Head of caudate nucleus (tissue), 42 donors: ENCODE measurements at regions not wholly inside any gene's neighbourhood (a gene's known extent, or its start where the extent isn't known, plus 50 kb on each side); places are given as distances from the start of the nearest gene placed in this dataset.

Experiments used
- DNase-seq, 42 donors: peaks; one replicate each; pipeline versions ENCODE4 v3.0.0 to v3.0.0-alpha.2; 2020 to 2021; ENCODE audit warnings: mixed read lengths in 7 of 42
- intact Hi-C: fragments of 100-400 bp; cut with DNase I; formaldehyde crosslinking; loops from one replicate; pipeline ENCODE4 v1.15.0; 2022

DNA sequence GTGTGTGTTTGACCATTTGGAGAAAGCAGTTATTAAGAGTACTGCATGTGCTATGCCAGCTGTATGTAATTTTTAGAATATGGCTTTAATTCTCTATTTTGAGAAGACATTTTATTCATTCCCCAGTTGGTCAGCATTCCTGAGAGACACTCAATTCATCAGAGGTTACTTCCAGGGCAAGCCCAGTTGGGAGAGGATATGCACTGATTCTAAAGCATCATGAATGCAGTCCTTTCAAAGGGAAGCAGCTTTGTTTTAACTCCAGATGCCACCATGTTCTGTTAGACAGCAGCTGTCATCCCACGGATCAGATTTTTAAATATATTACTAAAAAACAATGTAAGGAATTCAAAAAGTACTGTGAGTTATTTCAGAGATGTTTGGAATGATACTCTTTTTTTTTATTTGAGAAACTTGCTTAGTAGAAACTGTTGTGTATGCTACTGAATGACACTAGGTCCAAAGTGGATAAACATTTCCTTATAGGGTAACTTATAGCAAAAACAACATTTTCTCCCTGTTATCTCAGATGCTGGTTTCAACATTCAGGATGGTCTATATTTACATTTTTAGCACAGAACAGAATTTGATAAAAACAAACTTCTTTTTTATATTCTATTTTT lies 149.5 kb upstream of the B3GALT2 start:
- DNase-seq, result no peak
- intact Hi-C loops, result no loop called here

DNA sequence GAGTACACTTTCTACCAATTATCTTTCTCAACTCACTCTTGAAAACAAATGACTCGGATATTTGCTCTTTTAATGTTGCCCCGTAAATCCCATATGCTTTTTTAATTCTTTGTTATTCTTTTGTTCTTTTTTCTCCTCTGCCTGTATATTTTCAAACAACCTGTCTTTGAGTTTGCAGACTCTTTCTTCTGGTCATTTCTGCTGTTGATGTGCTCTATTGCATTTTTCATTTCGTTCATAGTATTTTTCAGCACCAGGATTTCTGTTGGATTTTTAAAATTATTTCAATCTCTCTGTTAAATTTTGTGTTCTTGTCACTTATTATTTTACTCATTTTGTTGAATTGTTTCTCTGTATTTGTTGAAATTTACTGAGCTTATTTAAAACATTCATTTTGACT lies 146.8 kb upstream of the B3GALT2 start:
- intact Hi-C loops, result no loop called here
- no peak for DNase-seq

DNA sequence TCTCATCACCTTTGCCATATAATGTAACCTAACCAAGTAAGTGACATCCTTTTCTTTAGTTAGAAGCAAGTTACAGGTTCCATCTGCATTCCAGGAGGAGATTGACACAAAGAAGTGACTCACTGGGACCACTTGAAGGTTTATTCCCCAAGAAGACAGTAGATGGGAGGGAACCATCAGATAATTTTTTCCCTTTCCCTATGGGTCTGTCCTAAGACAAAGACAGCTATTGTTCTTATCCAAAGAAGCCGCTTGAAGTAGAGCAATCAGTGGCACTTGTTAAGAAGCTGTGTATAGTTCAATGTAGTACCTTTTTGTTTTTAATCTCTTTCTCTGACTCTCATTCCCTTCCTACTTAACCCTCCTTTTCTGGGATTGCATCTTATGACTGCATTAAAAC lies 139.9 kb upstream of the B3GALT2 start:
- no peak for DNase-seq
- intact Hi-C loops, result no loop called here

DNA sequence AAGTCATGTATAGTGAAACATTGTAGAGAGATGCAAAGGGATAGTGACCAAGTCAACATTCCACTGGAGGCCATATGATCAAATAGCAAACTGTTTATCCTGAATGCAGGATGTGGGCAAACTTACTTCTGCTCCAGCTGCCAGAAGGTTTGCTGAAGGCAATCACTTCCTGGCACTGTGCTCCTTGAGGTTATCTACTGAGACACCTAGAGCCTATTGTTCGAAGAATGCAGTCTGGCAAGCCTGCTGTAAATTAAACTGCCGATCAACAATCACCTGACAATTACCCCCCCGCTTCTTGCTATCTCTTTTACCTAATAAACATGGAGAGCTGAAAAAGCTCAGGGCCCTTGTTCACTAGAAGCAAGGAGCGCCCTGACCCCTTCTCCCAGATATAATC lies 139.4 kb upstream of the B3GALT2 start:
- no peak for DNase-seq
- intact Hi-C loops, result no loop called here

DNA sequence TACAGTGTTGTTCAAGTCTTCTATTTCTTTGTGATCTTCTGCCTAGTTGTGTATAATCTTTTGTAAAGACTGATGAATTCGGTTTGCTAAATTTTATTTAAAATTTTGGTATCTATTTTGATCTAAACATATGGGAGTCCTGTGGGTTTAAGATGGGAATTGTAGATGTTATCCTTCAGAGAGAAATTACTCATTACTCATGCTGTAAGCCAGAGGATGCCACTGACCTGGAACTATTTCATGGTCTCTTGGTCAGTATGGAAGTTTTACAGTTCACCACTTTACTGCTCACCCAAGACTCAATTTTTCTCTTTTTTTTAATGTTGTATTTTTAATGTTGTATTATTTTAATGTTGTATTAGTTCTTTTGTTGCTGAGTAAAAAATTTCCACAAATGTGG lies 138.6 kb upstream of the B3GALT2 start:
- DNase-seq, result no peak
- intact Hi-C loops, result no loop called here

DNA sequence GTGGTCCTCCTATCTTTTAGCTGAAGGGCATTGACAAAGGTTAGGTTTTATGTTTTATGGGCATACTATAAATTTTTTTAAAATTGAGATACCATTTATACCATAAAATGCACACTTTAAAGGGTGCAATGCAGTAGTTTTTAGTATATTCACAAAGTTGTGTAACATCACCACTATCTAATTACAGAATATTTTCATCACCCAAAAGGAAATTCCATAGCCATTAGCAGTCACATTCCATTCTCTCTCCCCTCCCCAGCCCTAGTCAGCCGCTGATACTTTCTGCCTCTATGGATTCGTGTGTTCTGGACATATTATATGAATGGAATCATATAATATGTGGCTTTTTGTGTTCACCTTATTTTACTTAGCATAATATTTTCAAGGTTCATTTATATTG lies 135.8 kb upstream of the B3GALT2 start:
- no peak for DNase-seq
- intact Hi-C loops, result no loop called here

DNA sequence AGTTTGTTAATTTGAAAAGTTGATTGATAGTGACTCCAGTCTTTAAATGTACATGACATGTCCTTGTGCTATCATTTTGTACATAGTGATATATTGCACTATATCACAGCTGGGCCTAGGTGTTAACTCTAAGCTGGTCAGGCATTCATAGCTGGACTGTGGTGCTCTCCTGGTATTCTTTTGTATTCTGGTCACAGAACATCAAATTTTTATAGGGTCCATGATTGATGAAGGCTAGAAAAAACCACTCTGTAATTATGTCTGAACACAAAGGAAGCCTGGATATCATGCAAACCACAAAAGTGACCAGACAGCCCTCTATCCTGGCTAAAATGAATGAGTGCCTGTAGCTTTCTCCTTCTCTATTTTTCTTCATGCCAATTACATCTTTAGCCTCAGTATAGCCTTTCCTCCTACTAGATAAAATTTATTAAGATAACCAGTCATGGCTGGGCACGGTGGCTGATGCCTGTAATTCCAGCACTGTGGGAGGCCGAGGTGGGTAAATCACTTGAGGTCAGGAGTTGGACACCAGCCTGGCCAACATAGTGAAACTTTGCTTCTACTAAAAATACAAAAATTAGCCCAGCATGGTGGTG lies 134.9 kb upstream of the B3GALT2 start:
- no peak for DNase-seq
- intact Hi-C loops, result no loop called here

DNA sequence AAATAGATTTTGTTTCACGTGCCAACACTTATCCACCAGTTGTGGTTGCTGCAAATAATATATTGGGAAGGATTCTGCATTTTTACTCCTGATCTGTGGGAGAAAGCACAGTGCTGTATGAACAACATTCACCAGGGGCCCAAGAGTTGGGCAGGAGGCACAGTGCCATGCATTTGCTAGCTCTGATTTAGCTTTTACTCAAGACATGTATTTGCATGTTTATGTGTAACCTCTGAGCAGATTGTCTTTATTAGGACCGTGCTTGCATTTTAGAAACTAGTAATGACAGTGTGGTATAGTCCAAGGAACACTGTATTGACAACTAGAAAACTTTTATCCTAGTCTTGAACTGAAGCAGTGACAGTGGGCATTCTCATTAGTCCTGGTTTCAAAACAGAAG lies 133.9 kb upstream of the B3GALT2 start:
- intact Hi-C loops, result no loop called here
- DNase-seq, result no peak

DNA sequence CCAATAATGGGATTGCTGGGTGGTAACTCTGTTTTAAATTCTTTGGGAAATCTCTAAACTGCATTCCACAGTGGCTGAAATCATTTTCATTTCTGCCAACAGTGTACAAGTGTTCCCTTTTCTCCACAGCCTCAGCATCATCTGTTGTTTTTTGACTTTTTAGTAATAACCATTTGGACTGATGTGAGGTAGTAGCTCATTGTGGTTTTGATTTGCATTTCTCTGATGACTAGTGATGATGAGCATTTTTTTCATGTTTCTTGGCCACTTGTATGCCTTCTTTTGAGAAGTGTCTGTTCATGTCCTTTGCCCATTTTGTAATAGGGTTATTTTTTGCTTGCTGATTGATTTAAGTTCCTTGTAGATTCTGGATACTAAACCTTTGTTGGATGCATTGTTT lies 131.9 kb upstream of the B3GALT2 start:
- intact Hi-C loops, result no loop called here
- no peak for DNase-seq

DNA sequence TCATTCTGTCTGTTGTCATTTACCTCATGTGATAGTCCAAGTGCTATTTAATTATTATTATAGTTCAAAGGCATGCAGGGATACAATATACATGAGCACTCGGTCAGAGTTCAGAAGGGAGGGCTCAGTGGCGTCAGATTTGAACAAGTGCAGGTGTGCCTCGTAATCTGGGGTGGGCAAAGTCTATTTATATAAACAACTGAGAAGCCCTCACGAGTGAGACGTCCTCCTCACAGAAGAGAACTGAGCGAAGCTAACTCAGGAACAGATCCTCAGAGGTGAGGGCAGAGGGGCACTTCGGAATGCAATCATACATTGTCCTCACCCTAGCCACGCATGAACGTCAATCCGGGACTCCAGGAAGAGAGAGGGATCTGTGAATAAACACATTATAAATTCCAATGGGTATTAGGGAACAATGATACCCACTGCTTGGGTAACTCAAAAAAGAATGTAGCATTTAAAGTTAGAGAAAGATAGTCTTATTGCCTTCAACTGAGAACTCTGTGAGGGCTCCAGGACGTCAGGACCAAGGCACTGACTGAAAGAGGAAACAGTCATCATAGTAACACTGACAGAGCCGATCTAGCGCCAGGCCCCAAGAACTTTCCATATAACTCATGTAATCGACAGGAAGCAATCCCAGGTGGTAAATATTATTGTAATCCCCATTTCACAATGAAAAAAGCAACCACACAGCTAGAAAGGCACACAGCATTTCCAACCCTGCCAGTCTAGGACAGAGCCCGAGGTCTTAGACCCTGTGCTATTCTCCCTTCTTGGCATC lies 127.1 kb upstream of the B3GALT2 start:
- intact Hi-C loops, result no loop called here
- no peak for DNase-seq

DNA sequence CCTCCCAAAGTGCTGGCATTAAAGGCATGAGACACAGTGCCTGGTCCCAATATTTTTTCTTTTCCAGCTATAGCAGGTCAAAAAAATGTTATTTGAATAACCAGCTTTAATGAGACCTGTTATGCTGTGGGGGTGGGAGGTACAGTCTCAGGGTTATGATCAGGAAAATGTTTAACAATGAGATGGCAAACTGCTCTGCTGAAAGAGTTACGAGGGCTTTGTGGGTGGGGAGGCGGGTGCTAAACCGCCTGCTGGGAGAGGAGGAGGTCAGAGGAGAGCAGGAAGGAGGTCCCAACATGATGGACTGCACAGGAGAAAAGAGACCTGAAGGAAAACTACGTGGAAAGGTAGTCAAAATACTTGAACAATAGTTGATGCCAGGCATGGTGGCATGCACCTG lies 126.0 kb upstream of the B3GALT2 start:
- intact Hi-C loops, result no loop called here
- DNase-seq, result no peak

DNA sequence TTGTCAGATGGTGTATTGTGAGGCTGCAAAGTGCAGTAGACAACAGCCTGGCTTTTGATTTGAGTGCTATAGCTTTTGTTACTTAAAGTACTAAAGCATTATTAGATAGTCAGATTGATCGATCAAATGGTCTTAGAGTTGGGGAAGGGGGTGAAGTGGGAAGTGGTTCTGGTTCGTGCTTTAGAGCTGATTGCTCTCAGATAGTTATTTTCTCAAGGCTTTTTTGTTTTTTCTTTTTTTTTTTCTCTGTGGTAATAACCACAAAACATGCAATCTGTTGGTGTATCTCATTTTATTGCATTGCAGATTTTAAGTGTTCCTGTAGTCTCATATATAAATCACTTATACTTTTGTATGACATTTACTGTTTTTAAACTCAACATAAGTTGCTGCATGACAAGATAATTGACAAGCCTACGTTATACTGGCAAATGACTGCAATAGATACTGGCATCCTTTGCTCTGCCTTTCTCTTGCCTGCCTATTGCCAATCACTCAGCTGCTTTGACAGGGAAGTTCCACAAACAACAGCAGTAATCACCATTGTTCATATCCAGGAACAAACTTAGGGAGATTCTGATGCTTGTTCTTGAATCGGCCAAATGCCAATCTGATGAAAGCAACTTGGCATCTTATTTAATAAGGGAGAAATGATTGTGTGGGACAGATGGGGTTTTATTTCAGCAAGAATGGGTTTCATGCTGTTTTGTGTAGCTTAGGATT lies 125.0 kb upstream of the B3GALT2 start:
- intact Hi-C loops, result no loop called here
- DNase-seq, result no peak

DNA sequence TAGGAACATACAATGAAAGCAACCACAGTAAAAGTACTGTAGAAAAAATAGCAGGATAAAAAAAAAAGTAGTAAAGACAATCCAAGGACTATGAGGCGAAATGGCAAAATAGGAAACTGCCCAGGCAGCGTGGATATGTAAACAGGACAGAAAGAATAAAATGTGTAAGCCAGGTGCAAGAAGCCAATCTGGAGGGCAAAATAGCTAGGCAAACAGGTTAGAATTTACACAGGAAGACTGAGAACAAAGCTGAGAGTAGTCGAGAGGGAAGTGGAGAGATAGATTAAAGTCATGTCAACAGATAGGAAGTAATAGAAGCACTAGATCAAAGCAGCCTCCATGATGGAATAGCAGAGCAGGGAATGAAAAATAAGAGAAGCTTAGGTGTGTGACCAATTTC lies 124.2 kb upstream of the B3GALT2 start:
- DNase-seq, result no peak
- intact Hi-C loops, result no loop called here

DNA sequence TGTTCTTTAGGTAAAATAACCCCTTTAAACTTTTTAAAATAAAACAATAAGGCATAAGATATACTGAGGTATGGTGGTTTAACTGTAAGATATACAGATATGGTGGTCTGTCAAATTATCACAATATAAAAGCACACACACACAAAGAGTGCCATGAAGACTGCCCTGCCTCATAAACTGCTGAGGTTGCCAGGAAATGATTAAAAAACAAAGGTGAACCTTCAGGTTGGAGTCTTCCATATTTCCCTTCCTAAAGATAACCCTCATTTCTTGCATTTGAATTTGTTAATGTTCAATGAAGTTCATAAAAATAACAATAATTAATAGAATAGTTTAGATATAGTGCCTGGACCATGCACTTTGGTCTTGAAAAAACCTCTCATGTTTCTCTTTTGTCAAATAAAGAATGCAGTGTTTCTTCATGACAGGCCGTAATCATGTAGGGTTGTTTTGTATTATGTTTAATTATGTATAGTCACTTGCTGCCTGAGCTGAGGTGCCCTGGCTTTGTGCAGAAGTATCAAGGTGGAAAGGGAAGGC lies 123.6 kb upstream of the B3GALT2 start:
- no peak for DNase-seq
- intact Hi-C loops, result no loop called here

DNA sequence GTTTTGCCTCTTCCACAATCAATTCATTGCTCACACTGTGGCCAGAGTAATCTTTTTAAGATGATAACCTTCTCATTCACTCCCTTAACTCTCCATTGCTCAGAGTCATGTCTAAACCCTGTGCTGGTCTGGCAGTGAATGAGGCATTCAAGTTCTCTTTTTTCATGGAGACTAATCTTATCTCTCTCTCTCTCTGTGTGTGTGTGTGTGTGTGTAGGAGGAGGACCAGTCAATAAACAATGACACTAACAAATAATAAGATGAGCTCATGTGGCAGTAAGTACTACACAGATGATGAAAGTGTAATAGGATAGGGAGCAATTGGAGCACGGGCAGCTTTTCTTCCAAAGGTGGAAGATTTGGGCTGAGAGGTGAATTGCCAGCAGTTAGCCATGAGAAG lies 122.0 kb upstream of the B3GALT2 start:
- no peak for DNase-seq
- intact Hi-C loops, result no loop called here

DNA sequence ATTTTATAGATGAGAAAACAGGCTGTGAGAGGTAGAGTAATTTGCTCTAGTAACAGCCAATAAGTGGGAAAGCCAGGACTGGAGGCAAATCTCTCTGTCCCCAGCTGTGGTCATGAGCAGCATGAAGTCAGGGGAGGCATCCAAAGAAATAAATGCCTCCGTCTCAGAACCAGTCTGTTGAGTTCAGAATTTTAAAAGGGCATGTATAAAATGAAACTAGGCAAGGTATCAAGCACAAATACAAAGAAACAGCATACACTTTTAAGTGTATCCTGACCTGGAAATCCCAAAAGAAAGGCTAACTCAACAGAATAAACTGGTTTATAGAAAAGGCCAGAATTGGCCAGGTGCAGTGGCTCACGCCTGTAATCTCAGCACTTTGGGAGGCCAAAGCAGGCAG lies 120.0 kb upstream of the B3GALT2 start:
- intact Hi-C loops, result no loop called here
- no peak for DNase-seq
